ENCODE measurements at regions not wholly inside any gene's neighbourhood (a gene's known extent, or its start where the extent isn't known, plus 50 kb on each side); places are given as distances from the start of the nearest gene placed in this dataset.
A peak's percentile ranks its signal among the peaks of the same experiment; 100 is the strongest.

DNA sequence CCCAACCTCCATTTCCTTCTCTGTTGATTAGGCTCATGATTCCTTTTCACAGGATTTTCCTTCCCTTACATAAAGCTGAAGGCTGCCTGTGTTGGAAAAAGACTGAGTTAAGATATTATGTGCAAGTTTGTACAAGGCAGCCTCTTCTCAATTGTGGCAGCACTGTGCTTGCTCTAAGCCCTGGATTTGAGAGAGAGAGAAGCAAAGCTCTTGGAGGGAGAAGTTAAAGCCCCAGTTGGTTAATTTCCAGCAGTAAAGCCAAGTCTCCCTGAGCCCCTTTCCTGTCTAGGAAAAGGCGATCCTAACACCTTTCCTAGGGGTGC, 128.3 kb upstream of the SESN3 start:
- DNase-seq (ENCODE audit: low spot score in 2 of 2) = no peak
- 70% methylated on average over 1 of the region's 1 CpG for WGBS
- Histone ChIP-seq H3K27me3 (no peaks in the 10 kb centered on the region), H3K9me3 (no peaks in the 10 kb centered on the region), H3K36me3 (no peaks in the 10 kb centered on the region), H3K4me1 (peaks cover 20% of the 10 kb centered on the region), H3K27ac (peak overlapping the region; percentile 56), H3K4me3 (no peak overlapping the region)
- TF ChIP-seq, protein P1, sequence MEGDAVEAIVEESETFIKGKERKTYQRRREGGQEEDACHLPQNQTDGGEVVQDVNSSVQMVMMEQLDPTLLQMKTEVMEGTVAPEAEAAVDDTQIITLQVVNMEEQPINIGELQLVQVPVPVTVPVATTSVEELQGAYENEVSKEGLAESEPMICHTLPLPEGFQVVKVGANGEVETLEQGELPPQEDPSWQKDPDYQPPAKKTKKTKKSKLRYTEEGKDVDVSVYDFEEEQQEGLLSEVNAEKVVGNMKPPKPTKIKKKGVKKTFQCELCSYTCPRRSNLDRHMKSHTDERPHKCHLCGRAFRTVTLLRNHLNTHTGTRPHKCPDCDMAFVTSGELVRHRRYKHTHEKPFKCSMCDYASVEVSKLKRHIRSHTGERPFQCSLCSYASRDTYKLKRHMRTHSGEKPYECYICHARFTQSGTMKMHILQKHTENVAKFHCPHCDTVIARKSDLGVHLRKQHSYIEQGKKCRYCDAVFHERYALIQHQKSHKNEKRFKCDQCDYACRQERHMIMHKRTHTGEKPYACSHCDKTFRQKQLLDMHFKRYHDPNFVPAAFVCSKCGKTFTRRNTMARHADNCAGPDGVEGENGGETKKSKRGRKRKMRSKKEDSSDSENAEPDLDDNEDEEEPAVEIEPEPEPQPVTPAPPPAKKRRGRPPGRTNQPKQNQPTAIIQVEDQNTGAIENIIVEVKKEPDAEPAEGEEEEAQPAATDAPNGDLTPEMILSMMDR (IDR thresholded peaks at IDR 0.05) = no peak
- no peak for TF ChIP-seq POLR2AphosphoS5 (IDR thresholded peaks at IDR 0.05)
- TF ChIP-seq EP300 (IDR thresholded peaks at IDR 0.05) = no peak
- no peak for TF ChIP-seq POLR2A (IDR thresholded peaks at IDR 0.05)

DNA sequence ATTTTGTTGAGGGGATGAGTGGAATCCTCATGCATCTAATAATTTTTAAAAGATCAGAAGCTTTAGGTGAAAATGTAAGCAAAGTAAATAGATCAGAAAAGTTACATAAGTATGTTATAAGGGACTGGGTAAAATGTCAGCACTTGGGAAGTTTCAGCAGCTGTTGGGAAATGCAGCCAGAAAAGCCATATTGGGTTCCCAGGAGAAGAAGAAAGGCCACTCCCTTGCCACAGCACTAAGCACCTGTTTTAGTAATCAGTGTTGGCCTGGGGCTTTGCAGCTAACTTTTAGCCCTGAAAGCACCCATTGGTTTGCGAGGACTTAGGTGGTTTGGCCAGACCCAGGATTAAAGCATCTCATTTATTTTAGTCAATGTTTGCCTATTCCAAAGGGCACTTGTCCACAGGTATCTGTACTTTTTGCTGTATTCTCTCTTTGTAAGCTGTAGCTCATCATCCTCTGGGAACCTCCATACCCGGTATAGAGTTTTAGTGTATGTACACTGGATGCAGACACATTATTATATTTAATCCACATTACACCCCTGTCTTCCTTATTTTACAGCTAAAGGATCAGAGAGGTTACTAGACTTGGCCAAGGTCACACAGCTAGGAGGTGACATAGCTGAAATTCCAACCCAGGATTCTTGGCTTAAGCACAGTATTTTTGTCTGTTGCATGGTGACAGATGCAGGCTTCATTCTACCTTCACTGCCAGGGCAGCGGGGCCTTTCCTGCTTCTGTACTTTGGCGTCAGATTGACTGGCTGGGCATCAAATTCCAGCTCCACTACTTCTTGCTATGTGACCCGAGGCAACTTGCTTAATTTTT, 127.7 kb upstream of the SESN3 start:
- no peaks in the 10 kb centered on the region for H3K36me3 ChIP-seq
- no peaks in the 10 kb centered on the region for H3K27me3 ChIP-seq
- no peak overlapping the region for H3K27ac ChIP-seq
- no peak for TF ChIP-seq POLR2AphosphoS5 (IDR thresholded peaks at IDR 0.05)
- TF ChIP-seq, protein P1 (IDR thresholded peaks at IDR 0.05) = no peak
- TF ChIP-seq POLR2A (IDR thresholded peaks at IDR 0.05) = no peak
- no peak for TF ChIP-seq EP300 (IDR thresholded peaks at IDR 0.05)
- WGBS = 42% methylated on average over 5 of the region's 5 CpGs
- DNase-seq (ENCODE audit: low spot score in 2 of 2) = no peak
- peaks cover 20% of the 10 kb centered on the region for H3K4me1 ChIP-seq
- no peaks in the 10 kb centered on the region for H3K9me3 ChIP-seq
- no peak overlapping the region for H3K4me3 ChIP-seq

DNA sequence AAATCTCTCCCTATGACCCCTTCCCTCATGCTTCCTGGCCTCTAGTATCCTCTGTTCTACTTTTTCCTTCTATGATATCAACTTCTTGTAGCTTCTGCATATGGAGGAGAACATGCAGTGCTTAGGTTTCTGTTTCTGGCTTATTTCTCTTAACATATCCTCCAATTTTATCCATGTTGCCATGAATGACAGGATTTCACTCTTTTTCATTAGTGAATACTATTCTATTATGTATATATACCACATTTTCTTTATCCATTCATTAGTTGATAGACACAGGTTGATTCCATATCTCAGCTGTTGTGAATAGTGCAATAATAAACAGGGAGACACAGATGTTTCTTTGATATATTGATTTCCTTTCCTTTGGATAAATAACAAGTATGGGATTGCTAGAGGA, 123.3 kb upstream of the SESN3 start:
- Histone ChIP-seq H3K27me3 (no peaks in the 10 kb centered on the region), H3K36me3 (no peaks in the 10 kb centered on the region), H3K27ac (no peak overlapping the region), H3K9me3 (no peaks in the 10 kb centered on the region), H3K4me3 (no peak overlapping the region), H3K4me1 (peaks cover 7% of the 10 kb centered on the region)
- TF ChIP-seq POLR2A (IDR thresholded peaks at IDR 0.05) (no peak), POLR2AphosphoS5 (IDR thresholded peaks at IDR 0.05) (no peak), EP300 (IDR thresholded peaks at IDR 0.05) (no peak)
- TF ChIP-seq, protein P1 (IDR thresholded peaks at IDR 0.05) = no peak
- no peak for DNase-seq (ENCODE audit: low spot score in 2 of 2)

- Histone ChIP-seq H3K27ac (no peak overlapping the region), H3K9me3 (no peaks in the 10 kb centered on the region), H3K4me1 (peaks cover 2% of the 10 kb centered on the region), H3K36me3 (no peaks in the 10 kb centered on the region), H3K27me3 (no peaks in the 10 kb centered on the region), H3K4me3 (no peak overlapping the region)
- no peak for DNase-seq (ENCODE audit: low spot score in 2 of 2)
- TF ChIP-seq EP300 (IDR thresholded peaks at IDR 0.05) = no peak
- TF ChIP-seq, protein P1 (IDR thresholded peaks at IDR 0.05) = no peak
- no peak for TF ChIP-seq POLR2AphosphoS5 (IDR thresholded peaks at IDR 0.05)
- no peak for TF ChIP-seq POLR2A (IDR thresholded peaks at IDR 0.05)
Observed at GRCh38 chr11:95353706-95354105, 122.7 kb upstream of the SESN3 start.

DNA sequence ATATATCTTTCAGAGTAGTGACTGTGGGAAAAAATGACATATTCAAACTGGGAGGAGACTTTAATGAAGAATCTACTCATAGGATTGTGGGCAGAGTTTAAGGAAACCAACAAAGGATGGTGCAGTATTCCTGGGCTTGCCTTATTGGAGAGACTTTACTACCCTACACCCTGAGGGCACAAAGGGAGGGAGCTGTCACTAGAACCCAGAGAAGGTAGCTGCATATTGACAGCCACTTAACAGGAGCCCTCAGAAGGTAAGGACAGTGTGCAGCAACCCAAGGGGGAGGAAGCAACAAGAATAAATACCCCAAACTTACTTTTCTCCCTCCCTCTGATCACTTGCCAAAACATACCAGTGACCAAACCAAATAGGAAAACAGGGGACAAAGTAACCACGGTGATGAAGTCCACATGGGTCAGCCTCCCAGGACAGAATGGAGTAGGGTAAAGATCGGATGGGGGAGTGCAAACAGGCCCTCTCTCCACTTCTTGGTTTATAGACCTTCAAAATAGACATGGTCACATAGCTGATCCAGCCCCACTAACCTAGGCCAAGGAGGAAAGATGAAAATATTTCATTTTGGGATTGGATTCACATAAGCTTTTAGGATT, 121.8 kb upstream of the SESN3 start:
- Histone ChIP-seq H3K36me3 (no peaks in the 10 kb centered on the region), H3K27me3 (no peaks in the 10 kb centered on the region), H3K9me3 (no peaks in the 10 kb centered on the region), H3K4me3 (no peak overlapping the region), H3K27ac (no peak overlapping the region), H3K4me1 (no peaks in the 10 kb centered on the region)
- DNase-seq (ENCODE audit: low spot score in 2 of 2) = no peak
- TF ChIP-seq, protein P1 (IDR thresholded peaks at IDR 0.05) = no peak
- TF ChIP-seq EP300 (IDR thresholded peaks at IDR 0.05) (no peak), POLR2A (IDR thresholded peaks at IDR 0.05) (no peak), POLR2AphosphoS5 (IDR thresholded peaks at IDR 0.05) (no peak)
- WGBS = 84% methylated on average over 2 of the region's 2 CpGs
